H4 (cell line): ENCODE measurements at regions not wholly inside any gene's neighbourhood (a gene's known extent, or its start where the extent isn't known, plus 50 kb on each side); places are given as distances from the start of the nearest gene placed in this dataset.
"Not testable (repeated sequence)": the region's sequence is repeated elsewhere in the genome, so short reads cannot be mapped to it uniquely, and the experiment has no call there.

Experiments
- DNase-seq: peaks from one replicate; pipeline ENCODE4 v3.0.0-alpha.2; 2015; ENCODE audit warnings: low spot score

GRCh38 chr6:145539831-145540230 lies 195.5 kb downstream of the EPM2A start:
- no peak for DNase-seq

DNA sequence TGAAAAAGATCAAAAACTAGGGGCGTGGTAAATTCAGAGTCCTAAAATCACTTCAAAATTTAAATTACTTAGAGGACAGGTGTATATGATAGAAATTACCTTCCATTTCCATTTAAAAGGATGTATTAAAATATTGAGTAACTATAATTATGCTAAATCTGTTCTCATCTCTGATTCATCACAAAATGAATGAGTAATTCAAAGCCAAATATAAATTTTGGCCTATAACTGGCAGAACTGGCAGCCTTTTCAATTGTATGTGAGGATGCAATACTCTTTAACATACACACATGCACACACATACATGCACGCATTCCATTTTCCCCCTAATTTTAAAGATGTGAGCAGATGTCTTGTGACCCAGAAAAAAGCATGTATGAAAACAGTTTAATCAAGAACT lies 194.6 kb downstream of the EPM2A start:
- DNase-seq = no peak

GRCh38 chr6:145544041-145544440 lies 191.3 kb downstream of the EPM2A start:
- peak; percentile 73 for DNase-seq

- no peak for DNase-seq
Measured at GRCh38 chr6:145544514-145544913, 190.8 kb downstream of the EPM2A start.

GRCh38 chr6:145546265-145546664 lies 189.1 kb downstream of the EPM2A start:
- DNase-seq = no peak

- no peak for DNase-seq
Measured at GRCh38 chr6:145547594-145548335, 187.6 kb downstream of the EPM2A start.

DNA sequence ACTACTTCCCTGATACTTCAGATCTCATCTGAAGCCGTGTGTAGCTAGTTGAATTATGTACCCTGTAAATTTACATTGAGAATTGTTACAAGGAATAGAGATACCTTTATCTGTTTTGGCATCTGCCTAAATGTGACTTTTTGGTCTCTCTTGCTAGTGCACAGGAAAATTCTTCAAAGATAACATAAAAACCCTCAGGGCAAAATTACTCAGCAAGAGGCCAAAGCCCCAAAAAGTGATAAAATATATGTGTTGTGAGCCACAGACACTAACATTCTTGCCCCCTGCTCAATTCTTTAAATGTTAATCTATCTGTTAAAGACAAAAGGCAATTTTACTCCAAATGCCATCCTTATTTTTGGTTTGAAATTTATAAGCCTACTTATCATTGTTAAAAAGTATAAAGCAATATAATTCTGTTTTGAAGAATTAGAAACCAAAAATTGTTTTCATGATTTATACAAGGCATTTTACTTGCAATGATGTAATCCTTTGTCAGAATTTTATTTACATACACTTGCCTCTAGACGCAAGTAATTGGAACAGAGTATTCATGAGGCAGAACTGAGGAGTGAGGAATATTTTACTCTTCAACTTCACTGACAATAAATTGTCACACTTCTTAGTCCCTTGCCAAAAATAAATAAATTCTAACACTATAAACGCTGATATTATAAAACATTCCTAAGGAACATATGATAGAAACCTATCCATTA lies 186.2 kb downstream of the EPM2A start:
- no peak for DNase-seq

DNA sequence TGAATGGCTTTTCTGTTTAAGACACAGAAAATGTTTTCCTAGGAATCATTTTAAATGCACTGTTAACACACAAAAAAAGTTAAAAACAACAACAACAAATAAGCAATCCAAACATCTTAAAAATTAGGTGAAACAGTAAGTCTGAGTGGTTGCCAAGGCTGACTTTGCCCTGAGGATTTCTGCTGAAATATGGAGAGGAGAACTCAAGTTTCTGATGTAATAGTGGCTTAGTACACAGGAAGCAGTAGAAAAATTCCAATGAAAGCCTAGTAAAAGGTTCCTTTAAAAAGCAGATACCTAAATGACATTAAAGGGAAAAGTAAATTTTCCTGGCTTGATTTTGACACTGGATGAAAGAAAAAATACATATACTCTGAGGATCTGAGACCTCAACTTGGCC lies 184.2 kb downstream of the EPM2A start:
- DNase-seq = no peak

DNA sequence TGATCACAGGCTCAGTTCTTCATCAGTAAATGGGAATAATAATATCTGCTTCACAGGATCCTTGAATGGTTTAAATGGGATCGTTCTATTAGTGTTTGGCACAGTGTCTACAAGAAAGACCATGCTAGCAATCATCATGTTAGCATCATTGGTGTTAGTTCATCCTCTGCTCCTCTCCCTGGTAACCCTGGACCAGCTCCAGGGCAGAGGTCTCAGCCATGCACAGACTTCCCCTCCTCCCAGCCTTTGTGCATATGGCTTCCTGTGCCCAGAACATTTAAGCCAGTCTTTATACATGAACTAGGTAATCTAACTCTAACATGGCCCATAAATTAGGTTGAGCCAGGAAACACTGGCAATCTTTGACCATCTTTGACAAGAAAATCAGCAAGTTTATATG lies 180.2 kb downstream of the EPM2A start:
- no peak for DNase-seq

GRCh38 chr6:145557474-145557873 lies 177.8 kb downstream of the EPM2A start:
- DNase-seq = no peak

GRCh38 chr6:145559836-145560235 lies 175.5 kb downstream of the EPM2A start:
- DNase-seq = no peak

- DNase-seq = no peak
Measured at GRCh38 chr6:145561095-145562072, 173.9 kb downstream of the EPM2A start.

- DNase-seq = no peak
Measured at GRCh38 chr6:145562771-145563615, 172.3 kb downstream of the EPM2A start.

- no peak for DNase-seq
Measured at GRCh38 chr6:145564553-145564952, 170.8 kb downstream of the EPM2A start.

DNA sequence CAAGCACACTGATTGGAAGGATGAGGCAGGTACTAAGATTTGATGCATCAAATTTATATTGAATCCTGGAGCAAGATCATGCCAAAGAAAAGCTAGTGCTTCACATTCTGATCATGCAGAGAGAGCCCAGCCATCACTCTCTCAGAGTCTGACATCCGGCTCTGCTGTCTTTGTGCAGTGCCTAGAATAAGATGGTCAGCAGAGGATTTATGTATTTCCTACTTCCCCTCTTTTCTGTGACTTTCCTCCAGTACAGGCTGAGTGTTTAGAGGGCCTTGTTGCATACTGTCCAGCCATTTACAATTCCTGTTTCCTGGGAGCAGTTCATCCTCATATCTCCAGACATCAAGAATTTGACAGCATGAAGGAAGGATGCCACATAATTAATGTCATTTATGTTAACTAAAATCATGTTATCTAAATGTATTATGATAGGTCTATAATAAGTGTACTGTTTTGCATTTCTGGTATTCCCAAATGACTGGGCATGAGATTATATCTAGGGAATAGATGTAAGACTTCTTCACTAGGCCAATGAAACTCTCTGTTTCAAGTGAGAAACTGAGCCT lies 167.6 kb downstream of the EPM2A start:
- no peak for DNase-seq

DNA sequence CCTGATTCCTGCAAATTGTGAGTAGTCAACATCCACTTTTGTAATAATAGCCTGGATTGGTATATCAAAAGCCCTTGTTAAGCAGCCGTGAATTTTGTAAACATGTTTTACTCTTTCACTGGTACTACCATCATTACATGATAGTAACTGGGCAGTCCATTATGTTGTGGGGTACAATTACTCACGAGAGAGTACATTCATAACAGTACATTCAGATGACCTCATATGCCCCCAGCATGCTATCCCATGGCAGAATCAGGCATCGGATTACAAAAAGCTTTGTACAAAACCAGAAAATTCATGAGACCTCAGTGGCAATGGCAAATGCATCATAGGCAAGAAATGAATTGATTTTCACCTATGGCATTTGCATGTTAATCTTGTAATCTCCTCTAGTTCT lies 166.2 kb downstream of the EPM2A start:
- peak; percentile 4 for DNase-seq

- DNase-seq = not testable (repeated sequence)
Measured at GRCh38 chr6:145570336-145570735, 165.0 kb downstream of the EPM2A start.

GRCh38 chr6:145574269-145574668 lies 161.1 kb downstream of the EPM2A start:
- DNase-seq = not testable (repeated sequence)
